ENCODE measurements at regions not wholly inside any gene's neighbourhood (a gene's known extent, or its start where the extent isn't known, plus 50 kb on each side); places are given as distances from the start of the nearest gene placed in this dataset.

- ATAC-seq, result no peak
- no peak overlapping the region for H3K4me3 Mint-ChIP-seq
- DNase-seq, result no peak
- no peaks in the 10 kb centered on the region for H3K4me1 Mint-ChIP-seq (ENCODE audit: low read depth)
- H3K9me3 Mint-ChIP-seq, result peaks cover 1% of the 10 kb centered on the region
- H3K27me3 Mint-ChIP-seq (ENCODE audit: low read depth), result no peaks in the 10 kb centered on the region
- H3K36me3 Mint-ChIP-seq (ENCODE audit: insufficient read depth), result no peaks in the 10 kb centered on the region
Observed at GRCh38 chr14:25520821-25521220, 470.9 kb upstream of the STXBP6 start.

- H3K36me3 Mint-ChIP-seq (ENCODE audit: insufficient read depth), result no peaks in the 10 kb centered on the region
- DNase-seq (no peak), ATAC-seq (no peak)
- peaks cover 10% of the 10 kb centered on the region for H3K9me3 Mint-ChIP-seq
- no peak overlapping the region for H3K4me3 Mint-ChIP-seq
- no peaks in the 10 kb centered on the region for H3K4me1 Mint-ChIP-seq (ENCODE audit: low read depth)
- H3K27me3 Mint-ChIP-seq (ENCODE audit: low read depth), result no peaks in the 10 kb centered on the region
Observed at GRCh38 chr14:25518364-25518763, 468.4 kb upstream of the STXBP6 start.

- no peaks in the 10 kb centered on the region for H3K27me3 Mint-ChIP-seq (ENCODE audit: low read depth)
Observed at GRCh38 chr14:25516838-25517237, 466.9 kb upstream of the STXBP6 start.

GRCh38 chr14:25508845-25509244, 458.9 kb upstream of the STXBP6 start:
- H3K27me3 Mint-ChIP-seq (ENCODE audit: low read depth), result no peaks in the 10 kb centered on the region
- peaks cover 17% of the 10 kb centered on the region for H3K9me3 Mint-ChIP-seq
- no peaks in the 10 kb centered on the region for H3K36me3 Mint-ChIP-seq (ENCODE audit: insufficient read depth)
- H3K4me3 Mint-ChIP-seq, result no peak overlapping the region
- no peak for ATAC-seq
- DNase-seq, result no peak
- H3K4me1 Mint-ChIP-seq (ENCODE audit: low read depth), result no peaks in the 10 kb centered on the region

More at GRCh38 chr14:25516838-25517237, 466.9 kb upstream of the STXBP6 start:
- Mint-ChIP-seq H3K36me3 (ENCODE audit: insufficient read depth) (no peaks in the 10 kb centered on the region), H3K4me1 (ENCODE audit: low read depth) (no peaks in the 10 kb centered on the region), H3K9me3 (peaks cover 18% of the 10 kb centered on the region), H3K4me3 (no peak overlapping the region)
- DNase-seq (no peak), ATAC-seq (no peak)

GRCh38 chr14:25501749-25502148, 451.8 kb upstream of the STXBP6 start:
- ATAC-seq (no peak), DNase-seq (no peak)
- Mint-ChIP-seq H3K36me3 (ENCODE audit: insufficient read depth) (no peaks in the 10 kb centered on the region), H3K4me1 (ENCODE audit: low read depth) (no peaks in the 10 kb centered on the region), H3K4me3 (no peak overlapping the region), H3K9me3 (peaks cover 3% of the 10 kb centered on the region), H3K27me3 (ENCODE audit: low read depth) (no peaks in the 10 kb centered on the region)

- ATAC-seq (no peak), DNase-seq (no peak)
- Mint-ChIP-seq H3K4me1 (ENCODE audit: low read depth) (no peaks in the 10 kb centered on the region), H3K9me3 (no peaks in the 10 kb centered on the region), H3K36me3 (ENCODE audit: insufficient read depth) (no peaks in the 10 kb centered on the region), H3K27me3 (ENCODE audit: low read depth) (no peaks in the 10 kb centered on the region), H3K4me3 (no peak overlapping the region)
Observed at GRCh38 chr14:25488961-25489360, 439.0 kb upstream of the STXBP6 start.

- ATAC-seq (no peak), DNase-seq (no peak)
- H3K9me3 Mint-ChIP-seq, result peaks cover 3% of the 10 kb centered on the region
- H3K4me3 Mint-ChIP-seq, result no peak overlapping the region
- H3K27me3 Mint-ChIP-seq (ENCODE audit: low read depth), result no peaks in the 10 kb centered on the region
- no peaks in the 10 kb centered on the region for H3K4me1 Mint-ChIP-seq (ENCODE audit: low read depth)
- no peaks in the 10 kb centered on the region for H3K36me3 Mint-ChIP-seq (ENCODE audit: insufficient read depth)
Observed at GRCh38 chr14:25485381-25485780, 435.4 kb upstream of the STXBP6 start.

- Mint-ChIP-seq H3K4me3 (no peak overlapping the region), H3K4me1 (ENCODE audit: low read depth) (no peaks in the 10 kb centered on the region), H3K27me3 (ENCODE audit: low read depth) (no peaks in the 10 kb centered on the region), H3K36me3 (ENCODE audit: insufficient read depth) (no peaks in the 10 kb centered on the region), H3K9me3 (peaks cover 3% of the 10 kb centered on the region)
- DNase-seq (no peak), ATAC-seq (no peak)
Observed at GRCh38 chr14:25484906-25485305, 435.0 kb upstream of the STXBP6 start.

- Mint-ChIP-seq H3K27me3 (ENCODE audit: low read depth) (no peaks in the 10 kb centered on the region), H3K4me3 (no peak overlapping the region), H3K9me3 (peaks cover 3% of the 10 kb centered on the region), H3K36me3 (ENCODE audit: insufficient read depth) (no peaks in the 10 kb centered on the region), H3K4me1 (ENCODE audit: low read depth) (no peaks in the 10 kb centered on the region)
- no peak for DNase-seq
- ATAC-seq, result no peak
Observed at GRCh38 chr14:25484235-25484634, 434.3 kb upstream of the STXBP6 start.

- Mint-ChIP-seq H3K9me3 (peaks cover 3% of the 10 kb centered on the region), H3K27me3 (ENCODE audit: low read depth) (no peaks in the 10 kb centered on the region), H3K4me1 (ENCODE audit: low read depth) (no peaks in the 10 kb centered on the region), H3K36me3 (ENCODE audit: insufficient read depth) (no peaks in the 10 kb centered on the region), H3K4me3 (no peak overlapping the region)
- ATAC-seq (no peak), DNase-seq (no peak)
Observed at GRCh38 chr14:25477316-25478098, 427.6 kb upstream of the STXBP6 start.

GRCh38 chr14:25472700-25473099, 422.8 kb upstream of the STXBP6 start:
- Mint-ChIP-seq H3K4me1 (ENCODE audit: low read depth) (no peaks in the 10 kb centered on the region), H3K36me3 (ENCODE audit: insufficient read depth) (no peaks in the 10 kb centered on the region), H3K9me3 (no peaks in the 10 kb centered on the region), H3K4me3 (no peak overlapping the region), H3K27me3 (ENCODE audit: low read depth) (no peaks in the 10 kb centered on the region)
- no peak for DNase-seq
- no peak for ATAC-seq

- ATAC-seq (no peak), DNase-seq (no peak)
- Mint-ChIP-seq H3K36me3 (ENCODE audit: insufficient read depth) (no peaks in the 10 kb centered on the region), H3K27me3 (ENCODE audit: low read depth) (no peaks in the 10 kb centered on the region), H3K9me3 (no peaks in the 10 kb centered on the region), H3K4me1 (ENCODE audit: low read depth) (no peaks in the 10 kb centered on the region), H3K4me3 (no peak overlapping the region)
Observed at GRCh38 chr14:25464772-25465171, 414.8 kb upstream of the STXBP6 start.

- ATAC-seq, result no peak
- no peaks in the 10 kb centered on the region for H3K36me3 Mint-ChIP-seq (ENCODE audit: insufficient read depth)
- no peaks in the 10 kb centered on the region for H3K27me3 Mint-ChIP-seq (ENCODE audit: low read depth)
- H3K4me1 Mint-ChIP-seq (ENCODE audit: low read depth), result no peaks in the 10 kb centered on the region
- no peak overlapping the region for H3K4me3 Mint-ChIP-seq
- DNase-seq, result no peak
- H3K9me3 Mint-ChIP-seq, result no peaks in the 10 kb centered on the region
Observed at GRCh38 chr14:25464078-25464477, 414.1 kb upstream of the STXBP6 start.

- H3K4me3 Mint-ChIP-seq, result no peak overlapping the region
- no peaks in the 10 kb centered on the region for H3K27me3 Mint-ChIP-seq (ENCODE audit: low read depth)
Observed at GRCh38 chr14:25463480-25463879, 413.5 kb upstream of the STXBP6 start.

GRCh38 chr14:25461780-25462179, 411.8 kb upstream of the STXBP6 start:
- Mint-ChIP-seq H3K36me3 (ENCODE audit: insufficient read depth) (no peaks in the 10 kb centered on the region), H3K9me3 (no peaks in the 10 kb centered on the region), H3K4me1 (ENCODE audit: low read depth) (no peaks in the 10 kb centered on the region), H3K4me3 (no peak overlapping the region), H3K27me3 (ENCODE audit: low read depth) (no peaks in the 10 kb centered on the region)
- ATAC-seq, result no peak
- DNase-seq, result no peak

More at GRCh38 chr14:25463480-25463879, 413.5 kb upstream of the STXBP6 start:
- H3K9me3 Mint-ChIP-seq, result no peaks in the 10 kb centered on the region
- ATAC-seq (no peak), DNase-seq (no peak)
- H3K4me1 Mint-ChIP-seq (ENCODE audit: low read depth), result no peaks in the 10 kb centered on the region
- no peaks in the 10 kb centered on the region for H3K36me3 Mint-ChIP-seq (ENCODE audit: insufficient read depth)
